Coronary artery (tissue), 2 donors: ENCODE measurements at regions not wholly inside any gene's neighbourhood (a gene's known extent, or its start where the extent isn't known, plus 50 kb on each side); places are given as distances from the start of the nearest gene placed in this dataset.
"Not testable (repeated sequence)": the region's sequence is repeated elsewhere in the genome, so short reads cannot be mapped to it uniquely, and the experiment has no call there.

Experiments
- DNase-seq: peaks from one replicate; pipeline ENCODE4 v3.0.0-alpha.2; 2017; ENCODE audit warnings: low spot score
- H3K27ac ChIP-seq, 2 donors: fragments of 200-600 bp; sonication (generic); one replicate each; pipeline ENCODE4 v1.5.1; 2016 to 2019
- H3K4me3 ChIP-seq: fragments of 200-600 bp; sonication (generic); 2 replicates; pipeline ENCODE4 v1.5.1; 2016; ENCODE audit warnings: mild to moderate bottlenecking, moderate library complexity
- TF ChIP-seq, protein P1 (sequence below): fragments of 200-600 bp; sonication (generic); IDR thresholded peaks from one replicate; pipeline ENCODE4 v1.5.1; 2019; ENCODE audit warnings: antibody characterized with exemption

DNA sequence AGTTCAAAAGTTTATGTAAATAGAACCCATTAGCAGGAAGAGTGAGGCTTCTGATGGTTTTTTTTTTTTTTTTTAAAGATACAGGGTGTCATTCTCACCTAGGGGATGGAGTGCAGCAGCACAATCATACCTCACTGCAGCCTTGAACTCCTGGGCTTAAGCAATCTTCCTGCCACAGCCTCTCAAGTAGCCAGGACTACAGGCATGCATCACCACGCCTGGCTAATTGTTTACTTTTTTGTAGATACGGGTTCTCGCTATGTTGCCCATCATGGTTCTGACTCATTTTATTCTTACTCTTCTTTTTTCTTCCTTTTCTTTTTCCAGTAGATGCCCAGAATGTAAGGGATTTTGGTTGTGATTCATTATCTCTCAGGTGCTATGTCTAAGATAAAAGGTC, 201.1 kb downstream of the NNT start:
- H3K4me3 ChIP-seq = no peak overlapping the region
- no peak for DNase-seq
- H3K27ac ChIP-seq = no peak overlapping the region
- TF ChIP-seq, protein P1, sequence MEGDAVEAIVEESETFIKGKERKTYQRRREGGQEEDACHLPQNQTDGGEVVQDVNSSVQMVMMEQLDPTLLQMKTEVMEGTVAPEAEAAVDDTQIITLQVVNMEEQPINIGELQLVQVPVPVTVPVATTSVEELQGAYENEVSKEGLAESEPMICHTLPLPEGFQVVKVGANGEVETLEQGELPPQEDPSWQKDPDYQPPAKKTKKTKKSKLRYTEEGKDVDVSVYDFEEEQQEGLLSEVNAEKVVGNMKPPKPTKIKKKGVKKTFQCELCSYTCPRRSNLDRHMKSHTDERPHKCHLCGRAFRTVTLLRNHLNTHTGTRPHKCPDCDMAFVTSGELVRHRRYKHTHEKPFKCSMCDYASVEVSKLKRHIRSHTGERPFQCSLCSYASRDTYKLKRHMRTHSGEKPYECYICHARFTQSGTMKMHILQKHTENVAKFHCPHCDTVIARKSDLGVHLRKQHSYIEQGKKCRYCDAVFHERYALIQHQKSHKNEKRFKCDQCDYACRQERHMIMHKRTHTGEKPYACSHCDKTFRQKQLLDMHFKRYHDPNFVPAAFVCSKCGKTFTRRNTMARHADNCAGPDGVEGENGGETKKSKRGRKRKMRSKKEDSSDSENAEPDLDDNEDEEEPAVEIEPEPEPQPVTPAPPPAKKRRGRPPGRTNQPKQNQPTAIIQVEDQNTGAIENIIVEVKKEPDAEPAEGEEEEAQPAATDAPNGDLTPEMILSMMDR = no peak

DNA sequence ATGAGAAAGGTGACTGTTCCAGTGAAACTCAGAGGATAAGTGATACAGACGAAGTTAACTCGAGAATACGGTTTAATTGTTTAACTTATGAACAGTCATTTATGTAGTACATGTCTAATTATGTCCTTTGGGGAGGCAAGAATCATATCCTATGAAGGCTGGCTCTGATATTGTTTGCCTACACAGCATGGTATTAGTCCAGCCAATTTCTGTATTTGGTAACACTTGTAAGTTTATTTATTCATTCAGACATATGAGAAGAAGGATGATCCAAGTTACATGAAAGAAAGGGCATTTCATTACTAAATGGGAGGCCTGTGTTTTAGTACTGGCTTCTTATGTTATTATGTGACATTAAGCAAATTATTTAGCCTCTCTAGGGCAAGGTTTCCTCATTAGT, 199.7 kb downstream of the NNT start:
- DNase-seq = no peak
- Histone ChIP-seq H3K27ac (no peak overlapping the region), H3K4me3 (no peak overlapping the region)
- TF ChIP-seq, protein P1 = no peak

DNA sequence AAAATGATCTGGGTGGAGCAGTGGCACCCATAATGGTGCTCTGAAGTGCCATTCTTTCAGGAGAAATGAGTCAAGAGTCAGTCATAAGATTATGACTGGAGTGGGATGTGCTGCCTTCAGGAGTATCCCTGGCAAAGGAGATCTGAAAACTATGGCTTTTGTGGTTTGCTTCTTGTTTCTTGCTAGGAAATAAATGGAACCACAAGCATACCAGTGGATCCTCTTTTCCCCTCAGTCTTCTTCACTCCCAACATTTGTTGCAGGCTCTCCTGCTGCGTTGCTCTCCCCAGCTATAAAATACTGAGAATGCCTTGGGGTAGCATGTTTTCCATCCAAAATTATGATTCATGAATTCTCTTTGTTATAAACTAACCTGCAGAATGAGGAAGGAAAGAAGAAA, 199.1 kb downstream of the NNT start:
- Histone ChIP-seq H3K4me3 (no peak overlapping the region), H3K27ac (no peak overlapping the region)
- TF ChIP-seq, protein P1 = no peak
- no peak for DNase-seq

DNA sequence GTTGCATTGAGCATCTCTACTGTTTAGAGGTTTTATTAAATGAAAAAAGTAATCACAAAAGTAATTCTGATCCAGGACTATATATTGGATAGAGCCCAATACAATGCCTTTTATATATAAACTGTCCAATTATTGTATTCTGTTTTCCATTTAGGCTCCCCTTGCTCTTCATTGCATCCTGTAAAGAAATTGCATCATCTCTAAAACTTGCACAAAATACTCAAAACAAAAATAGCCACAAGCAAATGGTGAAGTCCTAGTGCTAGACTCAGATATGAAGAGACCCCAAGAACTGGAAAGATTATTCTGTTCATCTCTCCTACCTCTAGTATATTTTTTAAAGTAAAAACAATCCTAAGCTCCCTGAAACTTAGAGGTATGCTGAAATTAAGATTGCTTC, 195.8 kb downstream of the NNT start:
- TF ChIP-seq, protein P1 = no peak
- Histone ChIP-seq H3K4me3 (no peak overlapping the region), H3K27ac (no peak overlapping the region)
- DNase-seq = no peak

DNA sequence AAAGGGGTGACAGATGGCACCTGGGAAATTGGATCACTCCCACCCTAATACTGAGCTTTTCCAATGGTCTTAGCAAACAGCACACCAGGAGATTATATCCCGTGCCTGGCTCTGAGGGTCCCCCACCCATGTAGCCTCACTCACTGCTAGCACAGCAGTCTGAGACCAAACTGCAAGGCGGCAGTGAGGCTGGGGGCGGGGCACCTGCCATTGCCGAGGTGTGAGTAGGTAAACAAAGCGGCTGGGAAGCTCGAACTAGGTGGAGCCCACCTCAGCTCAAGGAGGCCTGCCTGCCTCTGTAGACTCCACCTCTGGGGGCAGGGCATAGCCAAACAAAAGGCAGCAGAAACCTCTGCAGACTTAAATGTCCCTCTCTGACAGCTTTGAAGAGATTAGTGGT, 188.9 kb downstream of the NNT start:
- H3K4me3 ChIP-seq, DNase-seq, H3K27ac ChIP-seq: not testable (repeated sequence)

DNA sequence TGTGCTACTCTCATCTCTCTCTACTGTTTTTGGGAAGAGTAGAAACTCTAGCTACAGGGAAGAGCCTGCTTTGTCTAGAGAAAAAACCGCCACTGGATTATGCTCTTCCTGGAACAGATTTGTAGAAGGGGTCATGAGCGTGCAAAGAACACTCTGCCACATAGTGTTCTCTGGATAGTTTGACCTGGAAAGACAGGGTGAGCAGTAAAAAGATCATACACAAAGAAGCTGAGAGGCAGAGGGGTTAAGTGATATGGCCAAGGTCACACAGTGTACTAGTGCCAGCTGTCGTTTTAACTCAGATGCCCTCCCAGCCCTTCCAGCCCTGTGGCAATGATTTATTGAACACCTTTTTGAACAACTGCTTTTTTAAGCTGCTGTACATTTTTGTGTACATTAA, 182.2 kb downstream of the NNT start:
- DNase-seq = no peak
- Histone ChIP-seq H3K27ac (no peak overlapping the region), H3K4me3 (no peak overlapping the region)
- TF ChIP-seq, protein P1 = no peak

DNA sequence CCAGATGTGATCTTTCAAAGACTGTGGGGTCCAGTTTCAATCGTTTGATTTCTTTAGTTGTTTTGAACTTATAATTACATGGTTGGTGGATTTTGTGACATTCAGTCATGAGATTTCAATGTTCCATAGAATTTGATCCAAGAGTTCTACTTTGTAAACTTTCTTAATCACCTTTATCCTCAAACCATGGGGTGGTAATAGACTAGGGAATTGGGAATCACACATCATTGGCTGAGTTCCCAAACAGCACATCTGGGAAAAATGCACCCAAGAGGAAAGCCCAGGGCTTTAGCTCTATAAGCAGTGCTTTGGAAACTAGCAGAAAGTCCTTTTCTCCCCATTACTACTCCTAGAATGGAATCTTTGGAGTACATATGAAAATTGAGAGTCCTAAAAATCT, 177.6 kb downstream of the NNT start:
- TF ChIP-seq, protein P1 = no peak
- peak overlapping the region in 1 of 2 donors; percentile 42 for H3K27ac ChIP-seq

DNA sequence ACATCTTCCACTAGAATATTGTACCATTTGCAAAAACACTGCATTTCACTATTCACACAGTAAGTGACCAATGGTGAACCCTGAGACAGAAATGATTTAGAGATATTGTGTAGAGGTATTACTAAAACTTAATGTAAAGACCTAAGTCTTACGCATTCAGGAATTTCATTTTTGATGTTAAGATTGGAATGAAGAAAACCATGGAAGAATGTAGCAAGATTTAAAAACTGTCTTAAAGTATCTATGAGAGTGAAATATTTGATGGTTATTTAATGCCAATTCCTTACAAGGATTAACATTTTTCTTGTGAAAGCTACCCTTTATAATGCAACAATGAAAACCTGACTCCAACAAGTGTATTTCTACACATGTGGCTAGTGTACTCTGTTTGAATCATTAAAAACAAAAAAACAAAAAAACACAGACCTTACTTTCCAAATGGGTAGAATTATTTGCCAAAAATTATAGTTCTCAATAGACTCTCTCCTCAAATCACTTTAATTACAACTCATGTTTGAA, 172.0 kb downstream of the NNT start:
- TF ChIP-seq, protein P1 = no peak
- Histone ChIP-seq H3K4me3 (no peak overlapping the region), H3K27ac (no peak overlapping the region)
- DNase-seq = no peak

More for the DNA sequence above, 177.6 kb downstream of the NNT start:
- no peak for DNase-seq
- H3K4me3 ChIP-seq = no peak overlapping the region
